SK-N-SH (cell line): ENCODE measurements at regions not wholly inside any gene's neighbourhood (a gene's known extent, or its start where the extent isn't known, plus 50 kb on each side); places are given as distances from the start of the nearest gene placed in this dataset.

Experiments
- CTCF ChIP-seq: fragments of 200-600 bp; sonication (generic); IDR thresholded peaks from 2 replicates; pipeline ENCODE4 v1.6.1; 2017; ENCODE audit warnings: antibody characterized with exemption, mild to moderate bottlenecking, moderate library complexity
- ELF1 ChIP-seq: IDR thresholded peaks from 2 replicates; pipeline ENCODE4 v1.4.0; 2012
- EZH2phosphoT487 ChIP-seq: fragments of 200-600 bp; sonication (generic); IDR thresholded peaks from 2 replicates; pipeline ENCODE4 v1.6.1; 2017; ENCODE audit warnings: low read depth, mixed run types, mild to moderate bottlenecking, antibody characterized with exemption, moderate library complexity, borderline replicate concordance
- JUND ChIP-seq: IDR thresholded peaks from 2 replicates; pipeline ENCODE4 v1.4.0; 2012
- MXI1 ChIP-seq: IDR thresholded peaks from 2 replicates; pipeline ENCODE4 v1.6.1; 2012; ENCODE audit warnings: mild to moderate bottlenecking, low read depth, low read length, improper control_type of control experiment
- POLR2AphosphoS5 ChIP-seq: IDR thresholded peaks from 2 replicates; pipeline ENCODE4 v1.6.1; 2012; ENCODE audit warnings: low read depth, low read length
- RAD21 ChIP-seq: IDR thresholded peaks from 2 replicates; pipeline ENCODE4 v1.6.1; 2012; ENCODE audit warnings: mild to moderate bottlenecking, low read length
- REST ChIP-seq: IDR thresholded peaks from 2 replicates; pipeline ENCODE4 v1.6.1; 2012; ENCODE audit warnings: mild to moderate bottlenecking, low read depth, low read length, moderate library complexity
- RFX5 ChIP-seq: IDR thresholded peaks from 2 replicates; pipeline ENCODE4 v1.6.1; 2012; ENCODE audit warnings: mild to moderate bottlenecking, improper control_type of control experiment, low read length
- TAF1 ChIP-seq: IDR thresholded peaks from 2 replicates; pipeline ENCODE4 v1.6.1; 2012; ENCODE audit warnings: low read depth, mild to moderate bottlenecking, low read length, moderate library complexity, borderline replicate concordance
- TCF12 ChIP-seq: IDR thresholded peaks from 2 replicates; pipeline ENCODE4 v1.4.0; 2012
- TEAD4 ChIP-seq: IDR thresholded peaks from 2 replicates; pipeline ENCODE4 v1.4.0; 2012; ENCODE audit warnings: mild to moderate bottlenecking, borderline replicate concordance; ENCODE audit not compliant: insufficient read depth
- YY1 ChIP-seq: IDR thresholded peaks from 2 replicates; pipeline ENCODE4 v1.4.0; 2012; ENCODE audit warnings: low read depth, mild to moderate bottlenecking
- ZBTB33 ChIP-seq: IDR thresholded peaks from 2 replicates; pipeline ENCODE4 v1.4.0; 2012; ENCODE audit warnings: low read depth, borderline replicate concordance

GRCh38 chr5:154676508-154676907 is 78.7 kb upstream of the LARP1 start:
- TF ChIP-seq TAF1 (no peak), TCF12 (no peak), CTCF (no peak), RAD21 (no peak), POLR2AphosphoS5 (no peak), REST (no peak), EZH2phosphoT487 (no peak), MXI1 (no peak), YY1 (no peak), ELF1 (no peak), ZBTB33 (no peak), JUND (no peak), RFX5 (no peak), TEAD4 (no peak)
